ENCODE measurements at regions not wholly inside any gene's neighbourhood (a gene's known extent, or its start where the extent isn't known, plus 50 kb on each side); places are given as distances from the start of the nearest gene placed in this dataset.

- TF ChIP-seq CTCF (IDR thresholded peaks at IDR 0.05; ENCODE audit: low read length), result no peak
- TF ChIP-seq EZH2 (IDR thresholded peaks at IDR 0.05; ENCODE audit: borderline replicate concordance, low read length), result no peak
Observed at GRCh38 chr2:3035385-3036050, 342.1 kb downstream of the EIPR1 start.
